Nephron progenitor cell (in vitro differentiated cells): ENCODE measurements at regions not wholly inside any gene's neighbourhood (a gene's known extent, or its start where the extent isn't known, plus 50 kb on each side); places are given as distances from the start of the nearest gene placed in this dataset.

Experiments used
- DNase-seq: peaks from one replicate; pipeline ENCODE4 v3.0.0; 2021
- H3K27ac Mint-ChIP-seq: 2 replicates; pipeline ENCODE4 v1.8.0; 2021; ENCODE audit warnings: mild to moderate bottlenecking, moderate library complexity, mixed read lengths
- H3K27me3 Mint-ChIP-seq: 2 replicates; pipeline ENCODE4 v1.8.0; 2021; ENCODE audit warnings: mild to moderate bottlenecking, low read depth, mixed read lengths; ENCODE audit not compliant: poor library complexity
- H3K36me3 Mint-ChIP-seq: 2 replicates; pipeline ENCODE4 v1.8.0; 2021; ENCODE audit warnings: low read depth, mixed read lengths
- H3K4me1 Mint-ChIP-seq: 2 replicates; pipeline ENCODE4 v1.8.0; 2021; ENCODE audit warnings: mixed read lengths
- H3K4me3 Mint-ChIP-seq: 2 replicates; pipeline ENCODE4 v1.8.0; 2021; ENCODE audit warnings: mild to moderate bottlenecking, moderate library complexity, mixed read lengths
- H3K9me3 Mint-ChIP-seq: 2 replicates; pipeline ENCODE4 v1.8.0; 2021; ENCODE audit warnings: mild to moderate bottlenecking, moderate library complexity, mixed read lengths
- CTCF ChIP-seq: fragments of 200-600 bp; sonication (generic); IDR thresholded peaks from 2 replicates; pipeline ENCODE4 v1.5.0; 2021; ENCODE audit warnings: antibody characterized with exemption

- peaks cover 38% of the 10 kb centered on the region for H3K36me3 Mint-ChIP-seq
- no peaks in the 10 kb centered on the region for H3K27me3 Mint-ChIP-seq
- peaks cover 32% of the 10 kb centered on the region for H3K4me1 Mint-ChIP-seq
- DNase-seq, result no peak
- peaks cover 30% of the 10 kb centered on the region for H3K9me3 Mint-ChIP-seq
- H3K27ac Mint-ChIP-seq, result no peak overlapping the region
- no peak overlapping the region for H3K4me3 Mint-ChIP-seq
- TF ChIP-seq CTCF, result no peak
Measured at GRCh38 chr15:95302809-95303208, 1027.7 kb upstream of the NR2F2 start.

GRCh38 chr15:95303713-95304112 lies 1026.8 kb upstream of the NR2F2 start:
- no peak for TF ChIP-seq CTCF
- peaks cover 30% of the 10 kb centered on the region for H3K9me3 Mint-ChIP-seq
- no peak overlapping the region for H3K27ac Mint-ChIP-seq
- DNase-seq, result no peak
- peaks cover 38% of the 10 kb centered on the region for H3K36me3 Mint-ChIP-seq
- peaks cover 30% of the 10 kb centered on the region for H3K4me1 Mint-ChIP-seq
- H3K27me3 Mint-ChIP-seq, result no peaks in the 10 kb centered on the region
- no peak overlapping the region for H3K4me3 Mint-ChIP-seq

- peaks cover 38% of the 10 kb centered on the region for H3K36me3 Mint-ChIP-seq
- H3K9me3 Mint-ChIP-seq, result peaks cover 30% of the 10 kb centered on the region
- no peak for DNase-seq
- H3K27me3 Mint-ChIP-seq, result no peaks in the 10 kb centered on the region
- peak overlapping the region; percentile 57 for H3K27ac Mint-ChIP-seq
- peaks cover 30% of the 10 kb centered on the region for H3K4me1 Mint-ChIP-seq
- no peak for TF ChIP-seq CTCF
- H3K4me3 Mint-ChIP-seq, result no peak overlapping the region
Measured at GRCh38 chr15:95304151-95304946, 1026.2 kb upstream of the NR2F2 start.

- Mint-ChIP-seq H3K27ac (no peak overlapping the region), H3K4me3 (no peak overlapping the region), H3K27me3 (no peaks in the 10 kb centered on the region), H3K9me3 (peaks cover 30% of the 10 kb centered on the region), H3K36me3 (peaks cover 43% of the 10 kb centered on the region), H3K4me1 (peaks cover 30% of the 10 kb centered on the region)
- DNase-seq, result no peak
- no peak for TF ChIP-seq CTCF
Measured at GRCh38 chr15:95304947-95305400, 1025.5 kb upstream of the NR2F2 start.

GRCh38 chr15:95307115-95307514 lies 1023.4 kb upstream of the NR2F2 start:
- TF ChIP-seq CTCF, result no peak
- Mint-ChIP-seq H3K9me3 (peaks cover 27% of the 10 kb centered on the region), H3K36me3 (peaks cover 48% of the 10 kb centered on the region), H3K27ac (no peak overlapping the region), H3K4me1 (peaks cover 30% of the 10 kb centered on the region), H3K27me3 (no peaks in the 10 kb centered on the region), H3K4me3 (no peak overlapping the region)
- no peak for DNase-seq

GRCh38 chr15:95319242-95319641 lies 1011.3 kb upstream of the NR2F2 start:
- H3K27ac Mint-ChIP-seq, result no peak overlapping the region
- DNase-seq, result no peak
- peaks cover 37% of the 10 kb centered on the region for H3K9me3 Mint-ChIP-seq
- H3K4me1 Mint-ChIP-seq, result peaks cover 12% of the 10 kb centered on the region
- no peak for TF ChIP-seq CTCF
- H3K27me3 Mint-ChIP-seq, result no peaks in the 10 kb centered on the region
- H3K4me3 Mint-ChIP-seq, result no peak overlapping the region
- H3K36me3 Mint-ChIP-seq, result peaks cover 48% of the 10 kb centered on the region
